ENCODE measurements at regions not wholly inside any gene's neighbourhood (a gene's known extent, or its start where the extent isn't known, plus 50 kb on each side); places are given as distances from the start of the nearest gene placed in this dataset.

- no peak for TF ChIP-seq JUND (IDR thresholded peaks at IDR 0.05; ENCODE audit: low read depth)
- in situ Hi-C loops (cut with HindIII; ENCODE audit: low pct_unique_long_range_greater_than_20kb, low sequenced_read_pairs) = no loop called here
- DNase-seq (ENCODE audit: low read depth in 1 of 2, low spot score in 1 of 2) = no peak
Measured at GRCh38 chr22:47738472-47739013, 976.1 kb downstream of the TBC1D22A start.

DNA sequence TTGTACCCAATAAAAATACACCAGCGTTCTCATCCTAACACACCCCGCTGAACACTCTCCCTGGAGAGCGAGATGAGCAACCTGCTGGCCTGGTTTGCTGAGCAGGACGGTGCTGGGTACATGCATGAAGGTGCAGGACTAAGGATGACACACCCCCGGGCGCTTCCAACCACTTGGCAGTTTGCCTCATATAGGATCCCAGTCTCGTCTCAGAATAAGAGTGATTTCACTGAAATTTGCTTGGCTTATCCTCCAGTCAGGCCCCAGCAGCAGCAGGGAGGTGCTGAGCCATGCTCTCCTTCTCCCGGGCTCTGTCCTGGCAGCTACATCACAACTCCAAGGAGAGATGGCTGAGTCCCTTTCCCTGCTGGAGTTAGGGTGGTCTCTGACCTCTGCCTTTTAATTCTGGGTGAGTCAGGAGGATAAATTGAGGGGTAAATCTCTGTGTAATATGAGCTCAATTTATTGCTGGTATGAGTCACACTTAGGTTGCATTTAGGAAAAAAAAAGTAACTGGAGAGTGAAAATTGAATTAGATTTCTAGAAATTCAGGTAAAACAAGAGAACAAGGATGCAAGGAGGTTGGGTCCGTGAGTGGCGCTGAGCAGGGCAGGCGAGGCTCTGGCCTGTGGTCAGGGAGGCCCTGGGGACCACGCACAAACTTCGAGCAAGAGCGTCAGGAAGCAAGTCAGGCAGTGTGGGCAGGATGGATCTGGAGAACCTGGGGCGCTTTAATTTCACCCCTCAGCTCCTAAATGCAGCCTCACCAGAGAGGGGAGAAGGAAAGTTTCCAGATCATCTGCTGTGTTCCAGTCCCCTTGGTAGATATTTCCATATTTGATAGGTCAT, 974.0 kb downstream of the TBC1D22A start:
- DNase-seq (ENCODE audit: low read depth in 1 of 2, low spot score in 1 of 2) = no peak
- TF ChIP-seq JUND (IDR thresholded peaks at IDR 0.05; ENCODE audit: low read depth) = no peak

DNA sequence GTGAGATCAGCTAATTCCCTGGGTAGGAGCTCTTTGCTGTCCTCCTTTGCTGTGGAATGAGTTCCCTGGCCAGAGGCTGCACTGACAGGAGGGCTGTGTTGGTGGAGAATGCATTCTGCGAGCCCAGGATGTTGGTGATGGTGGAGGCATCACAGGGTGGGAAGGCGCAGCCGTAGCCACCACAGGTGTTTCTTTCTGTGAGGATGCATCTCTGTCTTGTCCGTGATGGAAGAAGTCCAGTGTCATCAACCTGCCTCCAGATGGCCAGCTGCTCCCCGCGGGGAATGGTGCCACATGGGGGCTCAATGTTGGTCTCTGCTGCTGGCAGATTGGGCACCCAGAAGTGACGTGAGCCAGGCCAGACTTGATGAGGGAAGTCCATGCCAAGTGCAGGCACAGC, 972.1 kb downstream of the TBC1D22A start:
- no peak for DNase-seq (ENCODE audit: low read depth in 1 of 2, low spot score in 1 of 2)
- in situ Hi-C loops (cut with HindIII; ENCODE audit: low pct_unique_long_range_greater_than_20kb, low sequenced_read_pairs) = no loop called here
- no peak for TF ChIP-seq JUND (IDR thresholded peaks at IDR 0.05; ENCODE audit: low read depth)

More for the DNA sequence above, 974.0 kb downstream of the TBC1D22A start:
- in situ Hi-C loops (cut with HindIII; ENCODE audit: low pct_unique_long_range_greater_than_20kb, low sequenced_read_pairs) = no loop called here

GRCh38 chr22:47727641-47728040, 965.2 kb downstream of the TBC1D22A start:
- in situ Hi-C loops (cut with HindIII; ENCODE audit: low pct_unique_long_range_greater_than_20kb, low sequenced_read_pairs) = no loop called here
- no peak for TF ChIP-seq JUND (IDR thresholded peaks at IDR 0.05; ENCODE audit: low read depth)
- DNase-seq (ENCODE audit: low read depth in 1 of 2, low spot score in 1 of 2) = no peak

- no peak for DNase-seq (ENCODE audit: low read depth in 1 of 2, low spot score in 1 of 2)
- no peak for TF ChIP-seq JUND (IDR thresholded peaks at IDR 0.05; ENCODE audit: low read depth)
- in situ Hi-C loops (cut with HindIII; ENCODE audit: low pct_unique_long_range_greater_than_20kb, low sequenced_read_pairs) = no loop called here
Measured at GRCh38 chr22:47724751-47725150, 962.3 kb downstream of the TBC1D22A start.

DNA sequence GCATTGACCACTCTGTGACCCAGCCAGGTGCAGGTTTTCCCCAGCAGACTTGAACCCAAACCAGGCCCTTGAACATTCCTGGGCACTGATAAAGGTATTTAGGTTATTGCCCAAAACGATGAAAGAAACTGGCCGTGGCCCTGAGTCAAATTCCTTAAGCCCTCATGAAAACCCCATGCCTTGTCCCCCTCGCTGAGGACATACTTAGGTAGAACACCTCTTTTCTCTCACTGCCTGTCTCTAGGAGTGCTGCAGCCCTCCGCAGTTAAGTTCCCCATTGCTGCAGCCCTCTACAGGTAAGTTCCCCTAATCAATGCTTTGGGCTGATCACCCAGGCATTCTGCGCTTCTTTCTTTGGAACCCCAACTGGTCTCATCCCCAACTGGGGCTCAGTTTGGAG, 961.6 kb downstream of the TBC1D22A start:
- in situ Hi-C loops (cut with HindIII; ENCODE audit: low pct_unique_long_range_greater_than_20kb, low sequenced_read_pairs) = no loop called here
- TF ChIP-seq JUND (IDR thresholded peaks at IDR 0.05; ENCODE audit: low read depth) = no peak

DNA sequence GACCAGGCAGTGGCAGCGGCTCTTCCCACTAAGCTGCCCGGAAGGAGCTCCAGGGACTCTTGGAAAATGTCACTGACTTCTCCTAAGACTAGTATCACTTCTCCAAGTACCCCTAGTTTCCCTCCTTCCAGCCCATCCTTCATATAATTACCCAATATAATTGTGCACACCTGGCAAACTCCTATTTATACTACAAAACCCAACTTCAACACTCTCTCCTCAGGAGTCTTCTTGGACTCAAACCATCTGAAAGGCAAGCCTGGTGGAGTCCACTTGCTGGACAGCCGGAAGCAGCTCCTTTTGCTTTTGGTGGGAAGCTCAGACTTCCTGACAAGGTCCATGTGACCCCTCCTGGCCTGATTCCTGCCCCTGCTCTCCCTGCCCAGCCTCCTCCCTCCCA, 955.9 kb downstream of the TBC1D22A start:
- DNase-seq (ENCODE audit: low read depth in 1 of 2, low spot score in 1 of 2) = no peak
- in situ Hi-C loops (cut with HindIII; ENCODE audit: low pct_unique_long_range_greater_than_20kb, low sequenced_read_pairs) = no loop called here
- TF ChIP-seq JUND (IDR thresholded peaks at IDR 0.05; ENCODE audit: low read depth) = no peak

More for the DNA sequence above, 961.6 kb downstream of the TBC1D22A start:
- DNase-seq (ENCODE audit: low read depth in 1 of 2, low spot score in 1 of 2) = no peak

DNA sequence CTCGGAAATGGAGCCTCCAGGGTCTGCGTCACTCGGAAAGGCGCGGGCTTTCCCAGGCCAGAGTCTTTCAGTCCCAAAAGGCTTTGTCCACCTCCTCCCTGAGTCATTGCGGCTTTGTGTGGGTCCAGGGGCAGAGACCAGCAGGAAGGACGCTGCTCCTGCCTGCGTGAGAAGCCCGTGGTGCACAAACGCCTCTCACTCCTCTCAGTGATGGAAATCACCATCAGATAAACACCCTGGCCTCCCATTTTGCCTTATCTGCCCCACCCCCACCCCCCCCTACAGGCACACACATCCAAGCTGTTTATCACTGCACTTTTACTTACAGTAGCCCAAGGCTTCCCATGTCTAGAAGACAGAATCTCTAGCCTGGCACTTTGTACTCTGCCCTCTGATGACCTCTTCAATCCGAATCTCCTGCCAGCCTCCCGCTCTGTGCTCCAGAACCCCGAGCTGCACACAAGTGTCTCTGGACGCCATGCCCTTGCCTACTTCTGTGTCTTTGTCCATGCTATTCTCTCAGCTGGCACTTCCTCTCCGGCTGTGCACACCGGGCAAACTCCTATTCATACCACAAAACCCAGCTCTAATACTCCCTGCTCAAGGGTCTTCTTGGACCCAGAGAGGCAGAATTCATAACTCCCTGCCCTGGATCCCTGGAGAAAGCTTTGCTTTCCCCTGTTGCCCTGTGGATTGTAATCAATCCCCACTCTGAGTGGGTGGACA, 954.6 kb downstream of the TBC1D22A start:
- DNase-seq (ENCODE audit: low read depth in 1 of 2, low spot score in 1 of 2) = no peak
- TF ChIP-seq JUND (IDR thresholded peaks at IDR 0.05; ENCODE audit: low read depth) = no peak
- in situ Hi-C loops (cut with HindIII; ENCODE audit: low pct_unique_long_range_greater_than_20kb, low sequenced_read_pairs) = no loop called here

- in situ Hi-C loops (cut with HindIII; ENCODE audit: low pct_unique_long_range_greater_than_20kb, low sequenced_read_pairs) = no loop called here
- TF ChIP-seq JUND (IDR thresholded peaks at IDR 0.05; ENCODE audit: low read depth) = no peak
- DNase-seq (ENCODE audit: low read depth in 1 of 2, low spot score in 1 of 2) = no peak
Measured at GRCh38 chr22:47715866-47716578, 953.6 kb downstream of the TBC1D22A start.

DNA sequence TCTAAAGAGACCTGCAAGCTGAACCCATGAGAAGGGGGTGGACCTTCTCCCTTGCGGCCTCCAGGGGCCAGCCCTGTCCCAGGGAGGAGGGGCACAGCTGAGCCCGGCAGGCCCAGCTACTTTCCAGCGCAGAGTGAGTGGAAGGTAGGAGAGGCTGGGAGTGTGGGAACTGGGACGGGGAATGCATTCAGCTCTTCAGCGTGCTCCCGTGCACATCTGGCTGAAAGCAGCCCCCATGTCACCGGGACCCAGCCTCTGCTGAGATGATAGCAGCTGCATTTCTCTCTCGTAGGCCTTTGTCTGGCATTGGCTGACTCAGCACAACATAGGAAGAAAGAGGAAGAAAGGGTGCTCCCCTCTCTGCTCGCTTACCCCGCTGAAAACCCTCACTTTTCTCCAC, 951.5 kb downstream of the TBC1D22A start:
- TF ChIP-seq JUND (IDR thresholded peaks at IDR 0.05; ENCODE audit: low read depth) = no peak
- no peak for DNase-seq (ENCODE audit: low read depth in 1 of 2, low spot score in 1 of 2)
- in situ Hi-C loops (cut with HindIII; ENCODE audit: low pct_unique_long_range_greater_than_20kb, low sequenced_read_pairs) = no loop called here

GRCh38 chr22:47710135-47710534, 947.7 kb downstream of the TBC1D22A start:
- in situ Hi-C loops (cut with HindIII; ENCODE audit: low pct_unique_long_range_greater_than_20kb, low sequenced_read_pairs) = no loop called here
- TF ChIP-seq JUND (IDR thresholded peaks at IDR 0.05; ENCODE audit: low read depth) = no peak
- DNase-seq (ENCODE audit: low read depth in 1 of 2, low spot score in 1 of 2) = no peak

- in situ Hi-C loops (cut with HindIII; ENCODE audit: low pct_unique_long_range_greater_than_20kb, low sequenced_read_pairs) = no loop called here
- no peak for TF ChIP-seq JUND (IDR thresholded peaks at IDR 0.05; ENCODE audit: low read depth)
Measured at GRCh38 chr22:47705350-47705749, 942.9 kb downstream of the TBC1D22A start.

More at GRCh38 chr22:47705350-47705749, 942.9 kb downstream of the TBC1D22A start:
- DNase-seq (ENCODE audit: low read depth in 1 of 2, low spot score in 1 of 2) = no peak
